A549 (cell line): ENCODE measurements at regions not wholly inside any gene's neighbourhood (a gene's known extent, or its start where the extent isn't known, plus 50 kb on each side); places are given as distances from the start of the nearest gene placed in this dataset.

Source experiments
- ATAC-seq, 2 experiments: fragments of 200-7000 bp in 1 of 2; fragments of >200 bp in 1 of 2; cut with Nextera tagmentation in 1 of 2; cut with Tn5 transposase in 1 of 2; 3 replicates each; pipeline versions ENCODE4 v1.8.0 to v1.9.1; 2018 to 2020; ENCODE audit warnings: mild to moderate bottlenecking in 1 of 2, moderate library complexity in 1 of 2
- CTCF ChIA-PET: fragments of 300-600 bp; sonication (Branson Sonifier 250); formaldehyde crosslinking; extraction: SDS; loops from one replicate; lab custom pipeline; 2021; ENCODE audit warnings: antibody characterized with exemption, inconsistent platforms; lab: Yijun Ruan, JAX
- POLR2A ChIA-PET: fragments of 350-600 bp; formaldehyde crosslinking; extraction: SDS; loops from one replicate; lab custom pipeline; 2021; ENCODE audit warnings: antibody characterized with exemption, inconsistent platforms; lab: Yijun Ruan, JAX
- DNase-seq, 2 experiments: peaks; one replicate each; pipeline versions ENCODE4 v3.0.0 to v3.0.0-alpha.2; 2011 to 2016; ENCODE audit warnings: low read depth in 1 of 2, low spot score in 1 of 2
- FAIRE-seq: peaks from 2 replicates; lab custom pipeline; 2011; peaks lifted over from hg19 to GRCh38; lab: Jason Lieb, UNC
- H3K27ac ChIP-seq, 2 experiments: fragments of >200 bp; sonication (Bioruptor Twin); formaldehyde crosslinking; 3 replicates each; pipeline ENCODE4 v1.5.1; 2016 to 2017
- H3K4me1 ChIP-seq: fragments of >200 bp; sonication (Bioruptor Twin); formaldehyde crosslinking; 3 replicates; pipeline ENCODE4 v1.6.1; 2016
- H3K4me2 ChIP-seq: fragments of >200 bp; sonication (Bioruptor Twin); formaldehyde crosslinking; 3 replicates; pipeline ENCODE4 v1.6.1; 2016
- H3K4me3 ChIP-seq: fragments of >200 bp; sonication (Bioruptor Twin); formaldehyde crosslinking; 3 replicates; pipeline ENCODE4 v1.5.1; 2016
- H3K9me3 ChIP-seq: fragments of >200 bp; sonication (Bioruptor Twin); formaldehyde crosslinking; 3 replicates; pipeline ENCODE4 v1.6.1; 2016
- BCL3 ChIP-seq: fragments of >200 bp; sonication (Bioruptor Twin); formaldehyde crosslinking; IDR thresholded peaks from 3 replicates; pipeline ENCODE4 v1.6.1; 2016
- CBX8 ChIP-seq: fragments of 200-600 bp; sonication (generic); IDR thresholded peaks from 2 replicates; pipeline ENCODE4 v1.6.1; 2016
- CHD2 ChIP-seq: fragments of 150-350 bp; IDR thresholded peaks from 2 replicates; pipeline ENCODE4 v1.6.1; 2014; ENCODE audit warnings: low read length; ENCODE audit not compliant: partially characterized antibody
- CHD4 ChIP-seq: fragments of 200-600 bp; sonication (generic); IDR thresholded peaks from 2 replicates; pipeline ENCODE4 v1.6.1; 2016; ENCODE audit warnings: antibody characterized with exemption, mild to moderate bottlenecking, borderline replicate concordance
- E2F6 ChIP-seq: IDR thresholded peaks from 2 replicates; pipeline ENCODE4 v1.6.1; 2012; ENCODE audit warnings: low read depth, borderline replicate concordance
- EHF ChIP-seq: fragments of 250-450 bp; sonication (Bioruptor Pico); IDR thresholded peaks from 2 replicates; pipeline ENCODE4 v1.5.0; 2020; ENCODE audit warnings: mild to moderate bottlenecking
- EHMT2 ChIP-seq: fragments of 200-600 bp; sonication (generic); IDR thresholded peaks from 2 replicates; pipeline ENCODE4 v1.6.1; 2016; ENCODE audit warnings: antibody characterized with exemption, low read depth, mild to moderate bottlenecking, moderate library complexity
- ELK1 ChIP-seq: fragments of 150-350 bp; IDR thresholded peaks from 2 replicates; pipeline ENCODE4 v1.6.1; 2014; ENCODE audit warnings: low read depth, mild to moderate bottlenecking, low read length
- EP300 ChIP-seq, 2 experiments: fragments of >200 bp; sonication (Bioruptor Twin); formaldehyde crosslinking; IDR thresholded peaks; 2 replicates in 1 of 2; 3 replicates in 1 of 2; pipeline ENCODE4 v1.6.1; 2016 to 2017
- FOSB ChIP-seq: fragments of 250-450 bp; sonication (Bioruptor Pico); IDR thresholded peaks from 2 replicates; pipeline ENCODE4 v1.5.0; 2020; ENCODE audit warnings: mild to moderate bottlenecking, moderate library complexity
- FOSL2 ChIP-seq, 2 experiments: fragments of 450-650 bp in 1 of 2; fragments of >200 bp in 1 of 2; sonication (Bioruptor Twin) in 1 of 2; formaldehyde crosslinking; IDR thresholded peaks; 2 replicates each; pipeline versions ENCODE4 v1.5.0 to v1.6.1; 2016 to 2020; ENCODE audit warnings: mild to moderate bottlenecking in 1 of 2, moderate library complexity in 1 of 2
- HMGXB4 ChIP-seq: fragments of 250-450 bp; sonication (Bioruptor Pico); IDR thresholded peaks from 2 replicates; pipeline ENCODE4 v1.5.0; 2021; ENCODE audit warnings: mild to moderate bottlenecking, moderate library complexity, borderline replicate concordance
- HOXB13 ChIP-seq: fragments of 250-450 bp; sonication (Bioruptor Pico); IDR thresholded peaks from 2 replicates; pipeline ENCODE4 v1.5.0; 2020; ENCODE audit warnings: low read depth, mild to moderate bottlenecking, moderate library complexity
- HOXB5 ChIP-seq: fragments of 250-450 bp; sonication (Bioruptor Pico); IDR thresholded peaks from 2 replicates; pipeline ENCODE4 v1.5.0; 2020; ENCODE audit warnings: mild to moderate bottlenecking, moderate library complexity
- JUN ChIP-seq, 2 experiments: fragments of >200 bp; sonication (Bioruptor Twin); formaldehyde crosslinking; IDR thresholded peaks; 2 replicates in 1 of 2; 3 replicates in 1 of 2; pipeline ENCODE4 v1.6.1; 2016 to 2017
- JUNB ChIP-seq: fragments of >200 bp; sonication (Bioruptor Twin); formaldehyde crosslinking; IDR thresholded peaks from 2 replicates; pipeline ENCODE4 v1.6.1; 2016
- KDM5A ChIP-seq: fragments of 200-600 bp; sonication (generic); IDR thresholded peaks from 2 replicates; pipeline ENCODE4 v1.6.1; 2016; ENCODE audit warnings: antibody characterized with exemption, mild to moderate bottlenecking
- MAZ ChIP-seq: fragments of 150-350 bp; IDR thresholded peaks from 2 replicates; pipeline ENCODE4 v1.6.1; 2014; ENCODE audit warnings: antibody characterized with exemption, low read depth, low read length, borderline replicate concordance
- MYC ChIP-seq: IDR thresholded peaks from 2 replicates; pipeline ENCODE4 v1.6.1; 2012; ENCODE audit warnings: mild to moderate bottlenecking, inconsistent platforms, low read length, improper control_type of control experiment, borderline replicate concordance
- POLR2A ChIP-seq: IDR thresholded peaks from 2 replicates; pipeline ENCODE4 v1.6.1; 2012; ENCODE audit warnings: mild to moderate bottlenecking, low read length
- POLR2AphosphoS2 ChIP-seq: conservative IDR thresholded peaks from 2 replicates; pipeline ENCODE4 v1.6.1; 2012; ENCODE audit warnings: low read length, improper control_type of control experiment, inconsistent platforms
- RFX5 ChIP-seq: fragments of 450-650 bp; IDR thresholded peaks from 2 replicates; pipeline ENCODE4 v1.7.1; 2014; ENCODE audit warnings: antibody characterized with exemption, mild to moderate bottlenecking, moderate library complexity
- ZNF302 ChIP-seq: fragments of 250-450 bp; sonication (Bioruptor Pico); IDR thresholded peaks from 2 replicates; pipeline ENCODE4 v1.9.0; 2021; ENCODE audit warnings: inconsistent platforms, mild to moderate bottlenecking, moderate library complexity
- WGBS: methylation state at CpG from one replicate; pipeline ENCODE4 v1.1.6; 2017; ENCODE audit errors: missing lambda C conversion rate; 5-methylcytosine and 5-hydroxymethylcytosine counted together
- TF ChIP-seq, protein P1 (sequence below): fragments of 450-650 bp; IDR thresholded peaks from 2 replicates; pipeline ENCODE4 v1.6.1; 2014; ENCODE audit warnings: antibody characterized with exemption

- TF ChIP-seq EP300 (IDR thresholded peaks at IDR 0.05) (no peak), KDM5A (no peak), JUN (IDR thresholded peaks at IDR 0.05) (no peak), ELK1 (no peak), RFX5 (no peak), BCL3 (no peak)
Observed at GRCh38 chr6:78565997-78566396, 301.4 kb upstream of the IRAK1BP1 start (continued).

DNA sequence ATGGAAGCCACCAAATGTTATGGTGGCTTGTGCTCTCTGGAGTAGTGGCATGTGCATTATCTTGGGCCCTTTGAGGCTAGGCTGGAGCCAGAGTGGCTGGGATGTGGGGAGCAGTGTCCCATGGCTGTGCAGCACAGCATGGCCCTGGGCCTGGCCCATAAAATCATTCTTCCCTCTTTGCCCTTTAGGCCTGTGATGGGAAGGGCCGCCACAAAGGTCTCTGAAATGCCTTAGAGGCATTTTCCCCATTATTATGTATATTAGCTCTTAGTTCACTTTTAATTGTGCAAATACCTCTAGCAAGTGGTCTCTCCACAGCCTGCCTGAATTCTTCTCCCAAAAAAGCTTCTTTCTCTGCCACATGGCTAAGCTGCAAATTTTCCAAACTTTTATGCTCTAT lies 297.3 kb upstream of the IRAK1BP1 start:
- no peaks in the 10 kb centered on the region for H3K9me3 ChIP-seq
- WGBS = 79% methylated on average over 1 of the region's 1 CpG

GRCh38 chr6:78577585-78577984 lies 289.8 kb upstream of the IRAK1BP1 start:
- no peaks in the 10 kb centered on the region for H3K4me1 ChIP-seq
- no peak overlapping the region for H3K4me2 ChIP-seq
- 58% methylated on average over 1 of the region's 1 CpG for WGBS
- TF ChIP-seq FOSB (CRISPR knock-in tag) (no peak), ZNF302 (CRISPR knock-in tag) (no peak), MAZ (no peak), MYC (no peak), CBX8 (no peak), HOXB5 (CRISPR knock-in tag) (no peak), POLR2A (no peak), JUN (IDR thresholded peaks at IDR 0.05) (no peak), KDM5A (no peak), JUNB (no peak), CHD4 (no peak), HOXB13 (CRISPR knock-in tag) (no peak), EHMT2 (no peak), EHF (CRISPR knock-in tag) (no peak), E2F6 (no peak)
- TF ChIP-seq, protein P1, sequence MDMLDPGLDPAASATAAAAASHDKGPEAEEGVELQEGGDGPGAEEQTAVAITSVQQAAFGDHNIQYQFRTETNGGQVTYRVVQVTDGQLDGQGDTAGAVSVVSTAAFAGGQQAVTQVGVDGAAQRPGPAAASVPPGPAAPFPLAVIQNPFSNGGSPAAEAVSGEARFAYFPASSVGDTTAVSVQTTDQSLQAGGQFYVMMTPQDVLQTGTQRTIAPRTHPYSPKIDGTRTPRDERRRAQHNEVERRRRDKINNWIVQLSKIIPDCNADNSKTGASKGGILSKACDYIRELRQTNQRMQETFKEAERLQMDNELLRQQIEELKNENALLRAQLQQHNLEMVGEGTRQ = no peak
- TF ChIP-seq, all 56 proteins: peak for 0
- no peak overlapping the region for H3K4me3 ChIP-seq
- ATAC-seq = no peak
- CTCF ChIA-PET = interaction anchor here (1.1 kb wide), 1 partner anchor 20 kb away, joined by 4 read pairs; no protein-coding TSS in a partner anchor
- POLR2A ChIA-PET = no interaction called here
- no peak for DNase-seq
- H3K9me3 ChIP-seq = no peaks in the 10 kb centered on the region
- no peak overlapping the region for H3K27ac ChIP-seq
- FAIRE-seq = no peak

More for the DNA sequence above, 297.3 kb upstream of the IRAK1BP1 start:
- no peak overlapping the region for H3K27ac ChIP-seq
- FAIRE-seq = no peak
- POLR2A ChIA-PET = no interaction called here
- no peak for TF ChIP-seq FOSL2 (IDR thresholded peaks at IDR 0.05)
- no peak for TF ChIP-seq FOSL2 (CRISPR knock-in tag; IDR thresholded peaks at IDR 0.05)
- TF ChIP-seq CHD2 = no peak
- no peak for TF ChIP-seq POLR2AphosphoS2
- no peak for TF ChIP-seq CHD4
- no peak for TF ChIP-seq HOXB5 (CRISPR knock-in tag)
- TF ChIP-seq HMGXB4 (CRISPR knock-in tag) = no peak
- TF ChIP-seq POLR2A = no peak
- no peak for TF ChIP-seq MYC
- TF ChIP-seq, all 56 proteins: peak for 0
- no peak for ATAC-seq
- no peak for DNase-seq
- CTCF ChIA-PET = no interaction called here
- Histone ChIP-seq H3K4me2 (no peak overlapping the region), H3K4me3 (no peak overlapping the region), H3K4me1 (no peaks in the 10 kb centered on the region)
